IMR-90 (cell line): ENCODE measurements at regions not wholly inside any gene's neighbourhood (a gene's known extent, or its start where the extent isn't known, plus 50 kb on each side); places are given as distances from the start of the nearest gene placed in this dataset.
A peak's percentile ranks its signal among the peaks of the same experiment; 100 is the strongest.

ENCODE experiments used
- ATAC-seq: fragments of 200-7000 bp; cut with Tn5 transposase; 2 replicates; pipeline ENCODE4 v1.9.1; 2020; ENCODE audit warnings: low read depth, mild to moderate bottlenecking, moderate library complexity
- BruUV-seq: library from RNA; stranded (reverse); fragments of 400-500 nt; replicated peaks from 2 replicates; lab custom pipeline; 2021; lab: Mats Ljungman, UMichigan
- CTCF ChIA-PET: fragments of 300-600 bp; formaldehyde crosslinking; extraction: SDS; loops from one replicate; lab custom pipeline; 2021; ENCODE audit warnings: antibody characterized with exemption; lab: Yijun Ruan, JAX
- POLR2A ChIA-PET: fragments of 300-600 bp; sonication (Branson Sonifier 250); formaldehyde crosslinking; loops from one replicate; lab custom pipeline; 2022; ENCODE audit warnings: antibody characterized with exemption; ENCODE audit not compliant: unreplicated experiment; lab: Charles Lee
- DNase-seq: peaks from one replicate; pipeline ENCODE4 v3.0.0; 2013
- H2AFZ ChIP-seq: replicated peaks from 2 replicates; pipeline ENCODE3; 2013; ENCODE audit warnings: low read length, mild to moderate bottlenecking; ENCODE audit not compliant: poor library complexity
- H2AK5ac ChIP-seq: 2 replicates; pipeline ENCODE4 v1.6.1; 2013; ENCODE audit warnings: low read depth, low read length, inconsistent platforms
- H2AK9ac ChIP-seq: replicated peaks from 2 replicates; pipeline ENCODE3; 2013; ENCODE audit warnings: mild to moderate bottlenecking, low read depth, low read length, moderate library complexity; ENCODE audit not compliant: poor library complexity
- H2BK120ac ChIP-seq: 2 replicates; pipeline ENCODE4 v1.6.1; 2013; ENCODE audit warnings: low read depth, low read length, inconsistent platforms
- H2BK15ac ChIP-seq: 3 replicates; pipeline ENCODE4 v1.6.1; 2013; ENCODE audit warnings: low read depth, low read length, inconsistent platforms
- H2BK20ac ChIP-seq: 2 replicates; pipeline ENCODE4 v1.6.1; 2013; ENCODE audit warnings: low read depth, mild to moderate bottlenecking, inconsistent platforms, low read length, moderate library complexity
- H2BK5ac ChIP-seq: 2 replicates; pipeline ENCODE4 v1.6.1; 2013; ENCODE audit warnings: mild to moderate bottlenecking, low read depth, low read length, inconsistent platforms; ENCODE audit not compliant: poor library complexity, severe bottlenecking
- H3K14ac ChIP-seq: replicated peaks from 2 replicates; pipeline ENCODE4 v1.6.1; 2013; ENCODE audit warnings: low read depth, low read length, inconsistent platforms
- H3K18ac ChIP-seq: 2 replicates; pipeline ENCODE4 v1.6.1; 2013; ENCODE audit warnings: low read depth, low read length, control low read depth
- H3K23ac ChIP-seq: 2 replicates; pipeline ENCODE4 v1.6.1; 2013; ENCODE audit warnings: low read depth, low read length, inconsistent platforms
- H3K27ac ChIP-seq: 2 replicates; pipeline ENCODE4 v1.5.1; 2013; ENCODE audit warnings: mild to moderate bottlenecking, control low read depth, low read length; ENCODE audit not compliant: insufficient read depth
- H3K27me3 ChIP-seq: 2 replicates; pipeline ENCODE4 v1.6.1; 2013; ENCODE audit warnings: low read length; ENCODE audit not compliant: control insufficient read depth, insufficient read depth
- H3K36me3 ChIP-seq: 2 replicates; pipeline ENCODE4 v1.6.1; 2013; ENCODE audit warnings: low read length, mixed read lengths; ENCODE audit not compliant: control insufficient read depth, insufficient read depth
- H3K4ac ChIP-seq: 2 replicates; pipeline ENCODE4 v1.6.1; 2013; ENCODE audit warnings: low read depth, low read length, inconsistent platforms
- H3K4me1 ChIP-seq: 2 replicates; pipeline ENCODE4 v1.6.1; 2013; ENCODE audit warnings: low read length, mixed read lengths; ENCODE audit not compliant: control insufficient read depth, insufficient read depth
- H3K4me2 ChIP-seq: 2 replicates; pipeline ENCODE4 v1.6.1; 2013; ENCODE audit warnings: low read depth, mild to moderate bottlenecking, control low read depth, low read length, moderate library complexity
- H3K4me3 ChIP-seq: 2 replicates; pipeline ENCODE4 v1.5.1; 2013; ENCODE audit warnings: low read depth, mild to moderate bottlenecking, control low read depth, low read length, moderate library complexity; ENCODE audit not compliant: insufficient read depth
- H3K56ac ChIP-seq: 2 replicates; pipeline ENCODE4 v1.6.1; 2013; ENCODE audit warnings: low read length, inconsistent platforms; ENCODE audit not compliant: insufficient read depth; ENCODE audit errors: extremely low read depth
- H3K79me1 ChIP-seq, 2 experiments: 2 replicates each; pipeline ENCODE4 v1.6.1; 2013; ENCODE audit warnings: low read length in 2 of 2, inconsistent platforms in 1 of 2, low read depth in 1 of 2
- H3K9ac ChIP-seq: 2 replicates; pipeline ENCODE4 v1.6.1; 2013; ENCODE audit warnings: low read depth, low read length, control low read depth
- H3K9me1 ChIP-seq: 2 replicates; pipeline ENCODE4 v1.6.1; 2013; ENCODE audit warnings: low read length, inconsistent platforms; ENCODE audit not compliant: insufficient read depth
- H3K9me3 ChIP-seq: 2 replicates; pipeline ENCODE4 v1.6.1; 2013; ENCODE audit warnings: low read length; ENCODE audit not compliant: control insufficient read depth, insufficient read depth
- H4K20me1 ChIP-seq: 2 replicates; pipeline ENCODE4 v1.6.1; 2013; ENCODE audit warnings: low read length, inconsistent platforms; ENCODE audit not compliant: insufficient read depth
- H4K5ac ChIP-seq: 2 replicates; pipeline ENCODE4 v1.6.1; 2013; ENCODE audit warnings: mild to moderate bottlenecking, low read depth, low read length, control low read depth
- H4K8ac ChIP-seq, 2 experiments: 2 replicates each; pipeline ENCODE4 v1.6.1; 2013; ENCODE audit warnings: low read depth in 2 of 2, low read length in 2 of 2, control low read depth in 1 of 2, inconsistent platforms in 1 of 2
- H4K91ac ChIP-seq: 2 replicates; pipeline ENCODE4 v1.6.1; 2013; ENCODE audit warnings: low read depth, low read length, inconsistent platforms; ENCODE audit not compliant: insufficient read depth
- CEBPB ChIP-seq: IDR thresholded peaks from 2 replicates; pipeline ENCODE4 v1.6.1; 2012; ENCODE audit warnings: low read depth, low read length, improper control_type of control experiment
- CHD1 ChIP-seq: IDR thresholded peaks from 2 replicates; pipeline ENCODE4 v1.6.1; 2012; ENCODE audit warnings: low read depth, low read length, improper control_type of control experiment
- CTCF ChIP-seq: conservative IDR thresholded peaks from 2 replicates; pipeline ENCODE4 v1.5.1; 2012; ENCODE audit warnings: mild to moderate bottlenecking, low read depth, low read length, improper control_type of control experiment
- ELK1 ChIP-seq: fragments of 150-350 bp; IDR thresholded peaks from 2 replicates; pipeline ENCODE4 v1.6.1; 2016; ENCODE audit warnings: low read depth, mild to moderate bottlenecking, low read length, moderate library complexity, borderline replicate concordance
- MAZ ChIP-seq: IDR thresholded peaks from 2 replicates; pipeline ENCODE4 v1.6.1; 2012; ENCODE audit warnings: low read depth, mild to moderate bottlenecking, low read length, improper control_type of control experiment, moderate library complexity, borderline replicate concordance
- MXI1 ChIP-seq: IDR thresholded peaks from 2 replicates; pipeline ENCODE4 v1.6.1; 2012; ENCODE audit warnings: low read depth, mild to moderate bottlenecking, low read length, moderate library complexity, borderline replicate concordance
- NFE2L2 ChIP-seq: fragments of 150-350 bp; IDR thresholded peaks from 2 replicates; pipeline ENCODE4 v1.6.1; 2016; ENCODE audit warnings: low read depth, mild to moderate bottlenecking, low read length
- RAD21 ChIP-seq: IDR thresholded peaks from 2 replicates; pipeline ENCODE4 v1.6.1; 2012; ENCODE audit warnings: low read length, improper control_type of control experiment
- RCOR1 ChIP-seq: IDR thresholded peaks from 2 replicates; pipeline ENCODE4 v1.6.1; 2012; ENCODE audit warnings: mild to moderate bottlenecking, low read length, improper control_type of control experiment; ENCODE audit not compliant: insufficient replicate concordance
- USF2 ChIP-seq: fragments of 150-350 bp; IDR thresholded peaks from 2 replicates; pipeline ENCODE4 v1.6.1; 2017; ENCODE audit warnings: mild to moderate bottlenecking, antibody characterized with exemption, low read length, low read depth
- WGBS, 2 experiments: methylation state at CpG; one replicate each; pipeline versions ENCODE4 v1.1.5 to v1.1.7; 2013; ENCODE audit warnings: missing lambda C conversion rate in 2 of 2; ENCODE audit not compliant: insufficient read length in 1 of 2; ENCODE audit errors: extremely low coverage in 2 of 2; 5-methylcytosine and 5-hydroxymethylcytosine counted together
- dilution Hi-C: fragments of 300-500 bp; cut with HindIII; formaldehyde crosslinking; loops from one replicate; pipeline ENCODE4 v1.14.3; 2018; ENCODE audit warnings: low sequenced_read_pairs; ENCODE audit not compliant: unreplicated experiment
- in situ Hi-C: fragments of 300-500 bp; cut with MboI; formaldehyde crosslinking; loops from 3 replicates; pipeline ENCODE4 v1.14.3; 2019; ENCODE audit warnings: low sequenced_read_pairs, inconsistent platforms, mixed read lengths
- intact Hi-C: fragments of 100-400 bp; cut with micrococcal nuclease; formaldehyde crosslinking; loops from 2 replicates; pipeline ENCODE4 v1.10.0; 2022

GRCh38 chr18:22544626-22545025 is 126.9 kb upstream of the CTAGE1 start:
- Histone ChIP-seq H3K4me3 (no peak overlapping the region), H3K18ac (no peak overlapping the region), H4K20me1 (no peaks in the 10 kb centered on the region), H3K56ac (no peak overlapping the region), H3K79me1 (no peaks in the 10 kb centered on the region), H2BK20ac (no peak overlapping the region), H2BK5ac (no peak overlapping the region), H3K9ac (no peak overlapping the region), H2AK5ac (peak overlapping the region; percentile 2; the same call in 1 of the 2 replicates), H3K9me1 (peaks cover 11% of the 10 kb centered on the region), H3K36me3 (no peaks in the 10 kb centered on the region), H3K4ac (no peak overlapping the region), H2AFZ (no peak overlapping the region), H2BK15ac (no peak overlapping the region), H3K27me3 (no peaks in the 10 kb centered on the region; the same call in 1 of the 2 replicates), H3K4me1 (peaks cover 16% of the 10 kb centered on the region), H3K23ac (no peak overlapping the region), H3K9me3 (no peaks in the 10 kb centered on the region), H4K91ac (no peak overlapping the region), H3K4me2 (no peak overlapping the region), H4K5ac (no peak overlapping the region), H2AK9ac (no peak overlapping the region), H3K14ac (no peak overlapping the region), H2BK120ac (no peak overlapping the region), H3K27ac (no peak overlapping the region), H4K8ac (no peak overlapping the region)
- intact Hi-C loops = no loop called here
- ATAC-seq (no peak), DNase-seq (no peak)
- in situ Hi-C loops = no loop called here
- TF ChIP-seq MXI1 (no peak), RAD21 (no peak), USF2 (no peak), ELK1 (no peak), MAZ (no peak), NFE2L2 (no peak), RCOR1 (no peak), CTCF (no peak), CHD1 (no peak), CEBPB (no peak)
- BruUV-seq = no TSS peak
- no CpG with 5 or more reads among the region's 4 CpGs for WGBS, 2 experiments
- dilution Hi-C loops = no loop called here
- POLR2A ChIA-PET = no interaction called here
- CTCF ChIA-PET = no interaction called here
